GM23248 (cell line): ENCODE measurements at regions not wholly inside any gene's neighbourhood (a gene's known extent, or its start where the extent isn't known, plus 50 kb on each side); places are given as distances from the start of the nearest gene placed in this dataset.

ENCODE experiments used
- DNase-seq: peaks from one replicate; pipeline ENCODE4 v3.0.0-alpha.2; 2015
- H2AFZ ChIP-seq: fragments of 200-600 bp; sonication (generic); 2 replicates; pipeline ENCODE4 v1.6.1; 2016; ENCODE audit warnings: antibody characterized with exemption
- H3F3A ChIP-seq: fragments of 200-600 bp; sonication (generic); 2 replicates; pipeline ENCODE4 v1.6.1; 2016; ENCODE audit warnings: mild to moderate bottlenecking, antibody characterized with exemption, mixed run types; ENCODE audit not compliant: insufficient read depth
- H3K27ac ChIP-seq: fragments of 200-600 bp; sonication (generic); 2 replicates; pipeline ENCODE4 v1.5.1; 2016; ENCODE audit warnings: mild to moderate bottlenecking
- H3K27me3 ChIP-seq: fragments of 200-600 bp; sonication (generic); replicated peaks from 2 replicates; pipeline ENCODE4 v1.6.1; 2016; ENCODE audit warnings: mild to moderate bottlenecking; ENCODE audit not compliant: insufficient read depth
- H3K36me3 ChIP-seq: fragments of 200-600 bp; sonication (generic); 2 replicates; pipeline ENCODE4 v1.6.1; 2016; ENCODE audit warnings: low read depth, mild to moderate bottlenecking
- H3K4me1 ChIP-seq: fragments of 200-600 bp; sonication (generic); 2 replicates; pipeline ENCODE4 v1.6.1; 2016; ENCODE audit warnings: mild to moderate bottlenecking; ENCODE audit not compliant: insufficient read depth
- H3K4me2 ChIP-seq: fragments of 200-600 bp; sonication (generic); one replicate; pipeline ENCODE4 v1.6.1; 2016; ENCODE audit warnings: mild to moderate bottlenecking; ENCODE audit not compliant: unreplicated experiment
- H3K4me3 ChIP-seq: fragments of 200-600 bp; sonication (generic); 2 replicates; pipeline ENCODE4 v1.5.1; 2016; ENCODE audit warnings: mild to moderate bottlenecking
- H3K79me2 ChIP-seq: fragments of 200-600 bp; sonication (generic); 2 replicates; pipeline ENCODE4 v1.6.1; 2016; ENCODE audit warnings: mild to moderate bottlenecking; ENCODE audit not compliant: insufficient read depth
- H3K9ac ChIP-seq: fragments of 200-600 bp; sonication (generic); 2 replicates; pipeline ENCODE4 v1.6.1; 2016; ENCODE audit warnings: mild to moderate bottlenecking
- H3K9me2 ChIP-seq: fragments of 200-600 bp; sonication (generic); 2 replicates; pipeline ENCODE4 v1.6.1; 2016; ENCODE audit warnings: mixed run types, mild to moderate bottlenecking, moderate library complexity; ENCODE audit not compliant: insufficient read depth
- H3K9me3 ChIP-seq: fragments of 200-600 bp; sonication (generic); one replicate; pipeline ENCODE4 v1.6.1; 2017; ENCODE audit warnings: low read depth
- H4K20me1 ChIP-seq: fragments of 200-600 bp; sonication (generic); 2 replicates; pipeline ENCODE4 v1.6.0; 2016; ENCODE audit not compliant: insufficient read depth
- EZH2 ChIP-seq: fragments of 200-600 bp; sonication (generic); IDR thresholded peaks from 2 replicates; pipeline ENCODE4 v1.6.1; 2018; ENCODE audit warnings: antibody characterized with exemption, mild to moderate bottlenecking; ENCODE audit not compliant: insufficient read depth, poor library complexity, severe bottlenecking
- EZH2phosphoT487 ChIP-seq: fragments of 200-600 bp; sonication (generic); IDR thresholded peaks from 2 replicates; pipeline ENCODE4 v1.6.1; 2018; ENCODE audit warnings: antibody characterized with exemption, moderate library complexity, mild to moderate bottlenecking, low read depth; ENCODE audit not compliant: insufficient read depth
- WGBS, 2 experiments: methylation state at CpG; one replicate each; pipeline ENCODE4 v1.1.6; 2015 to 2017; ENCODE audit warnings: low lambda C conversion rate in 2 of 2, low coverage in 1 of 2; ENCODE audit errors: missing lambda C conversion rate in 2 of 2; 5-methylcytosine and 5-hydroxymethylcytosine counted together
- in situ Hi-C: fragments of 300-500 bp; cut with MboI; formaldehyde crosslinking; loops from 2 replicates; pipeline ENCODE4 v1.15.0; 2020

DNA sequence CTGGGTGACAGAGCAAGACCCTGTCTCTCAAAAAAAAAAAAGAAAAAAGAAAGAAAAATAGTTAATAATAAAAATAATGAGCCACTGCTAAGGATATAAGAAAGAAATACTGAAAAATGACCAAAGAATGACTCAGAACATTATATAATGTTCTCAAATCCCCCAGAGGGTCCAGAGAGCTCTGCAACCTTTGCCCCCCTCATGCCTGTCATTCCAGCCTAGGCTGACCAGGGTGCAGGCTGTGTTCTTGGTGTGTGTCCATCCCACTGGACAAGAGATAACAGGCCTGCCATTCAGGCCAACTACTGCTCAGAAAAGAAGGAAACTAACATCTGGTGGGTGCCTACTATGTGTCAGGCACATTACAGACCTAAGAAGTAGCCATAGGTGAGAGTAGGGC is 72.7 kb upstream of the EDNRA start:
- no peak overlapping the region for H3K27ac ChIP-seq
- H2AFZ ChIP-seq = no peak overlapping the region
- H3K27me3 ChIP-seq = no peaks in the 10 kb centered on the region
- H3K4me1 ChIP-seq = no peaks in the 10 kb centered on the region
- no peaks in the 10 kb centered on the region for H3F3A ChIP-seq
- H3K4me2 ChIP-seq = no peak overlapping the region
- no peaks in the 10 kb centered on the region for H3K9me3 ChIP-seq
- no peaks in the 10 kb centered on the region for H4K20me1 ChIP-seq
- no peak for DNase-seq
- no peak overlapping the region for H3K4me3 ChIP-seq
- in situ Hi-C loops = no loop called here
- H3K9ac ChIP-seq = no peak overlapping the region
- no peaks in the 10 kb centered on the region for H3K79me2 ChIP-seq
- no peaks in the 10 kb centered on the region for H3K9me2 ChIP-seq
- H3K36me3 ChIP-seq = no peaks in the 10 kb centered on the region
- TF ChIP-seq EZH2 (no peak), EZH2phosphoT487 (no peak)

DNA sequence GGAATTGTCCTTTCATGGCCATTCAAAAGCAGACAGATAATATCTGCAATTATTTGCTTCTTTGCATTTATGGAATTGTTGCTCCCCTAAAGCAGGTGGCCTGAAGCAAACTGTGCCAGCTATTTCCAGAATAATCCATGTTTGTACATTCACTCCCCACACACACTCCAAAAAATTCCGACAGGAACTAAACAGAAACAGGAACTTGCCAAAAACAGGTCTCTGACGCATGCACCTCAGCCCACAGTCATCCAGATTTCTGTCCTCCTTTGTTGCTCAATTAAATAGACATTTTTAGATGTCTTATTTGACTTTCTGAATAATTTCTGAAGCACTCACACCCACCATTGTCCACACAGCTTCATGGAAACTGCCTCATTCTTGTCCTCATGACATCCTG is 71.5 kb upstream of the EDNRA start:
- no peaks in the 10 kb centered on the region for H4K20me1 ChIP-seq
- H3F3A ChIP-seq = no peaks in the 10 kb centered on the region
- no peak overlapping the region for H3K9ac ChIP-seq
- H3K4me2 ChIP-seq = no peak overlapping the region
- no peak overlapping the region for H2AFZ ChIP-seq
- no peaks in the 10 kb centered on the region for H3K36me3 ChIP-seq
- H3K9me3 ChIP-seq = no peaks in the 10 kb centered on the region
- WGBS, 2 experiments = 50 to 62% methylated on average over 2 of the region's 2 CpGs
- in situ Hi-C loops = no loop called here
- H3K9me2 ChIP-seq = no peaks in the 10 kb centered on the region
- TF ChIP-seq EZH2 (no peak), EZH2phosphoT487 (no peak)
- no peak for DNase-seq
- no peaks in the 10 kb centered on the region for H3K27me3 ChIP-seq
- H3K4me3 ChIP-seq = no peak overlapping the region
- H3K4me1 ChIP-seq = no peaks in the 10 kb centered on the region
- H3K27ac ChIP-seq = no peak overlapping the region
- no peaks in the 10 kb centered on the region for H3K79me2 ChIP-seq

DNA sequence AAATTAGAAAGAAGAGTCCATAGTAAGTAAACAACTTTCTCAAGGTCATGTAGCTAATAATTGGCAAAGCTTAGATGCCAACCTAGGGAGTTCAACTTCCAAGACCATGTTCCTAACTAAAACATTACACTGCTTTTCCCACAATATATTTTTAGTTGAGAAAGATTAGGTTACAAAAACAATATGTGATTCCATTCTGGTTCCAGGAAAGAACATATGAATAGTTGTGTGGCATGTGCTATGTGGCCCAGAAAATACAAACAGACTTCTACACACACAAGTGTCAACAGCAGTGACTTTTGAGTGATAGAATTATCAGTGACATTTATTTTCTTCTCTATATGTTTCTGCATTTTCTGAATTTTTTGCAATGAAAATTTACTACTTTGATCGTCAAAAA is 62.7 kb upstream of the EDNRA start:
- DNase-seq = no peak
- no peak overlapping the region for H3K4me3 ChIP-seq
- in situ Hi-C loops = no loop called here
- H3K9ac ChIP-seq = no peak overlapping the region
- H3K4me1 ChIP-seq = no peaks in the 10 kb centered on the region
- no peak overlapping the region for H3K4me2 ChIP-seq
- no peaks in the 10 kb centered on the region for H3K9me3 ChIP-seq
- no peaks in the 10 kb centered on the region for H3K9me2 ChIP-seq
- 0% methylated on average over 1 of the region's 1 CpG for WGBS, 2 experiments
- H2AFZ ChIP-seq = no peak overlapping the region
- no peak for TF ChIP-seq EZH2phosphoT487
- TF ChIP-seq EZH2 = no peak
- H3K79me2 ChIP-seq = no peaks in the 10 kb centered on the region
- H3K27ac ChIP-seq = no peak overlapping the region
- H3K27me3 ChIP-seq = no peaks in the 10 kb centered on the region; the same call in 1 of the 2 replicates
- H4K20me1 ChIP-seq = no peaks in the 10 kb centered on the region
- no peaks in the 10 kb centered on the region for H3K36me3 ChIP-seq
- H3F3A ChIP-seq = no peaks in the 10 kb centered on the region

DNA sequence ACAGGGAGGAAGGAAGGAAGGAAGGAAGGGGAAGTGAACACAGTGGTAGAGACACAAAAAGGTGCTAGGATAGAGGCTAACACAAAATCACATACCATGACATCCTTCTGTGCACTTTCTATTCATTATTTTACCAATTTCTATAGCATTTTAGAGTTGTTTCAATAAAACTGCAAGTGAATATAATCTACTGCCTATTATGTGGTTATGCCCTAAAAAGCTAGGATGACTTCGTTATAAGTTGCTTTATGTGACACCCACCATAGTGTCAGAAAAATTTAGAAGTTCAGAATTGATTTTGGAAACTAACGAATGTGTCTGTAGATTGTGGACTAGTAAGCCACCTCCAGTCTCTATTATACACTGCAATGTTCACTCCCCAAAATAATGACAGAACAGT is 59.4 kb upstream of the EDNRA start:
- H3K27ac ChIP-seq = no peak overlapping the region
- H3K79me2 ChIP-seq = no peaks in the 10 kb centered on the region
- in situ Hi-C loops = no loop called here
- H3F3A ChIP-seq = no peaks in the 10 kb centered on the region
- 33 to 43% methylated on average over 2 of the region's 2 CpGs for WGBS, 2 experiments
- no peaks in the 10 kb centered on the region for H3K9me2 ChIP-seq
- no peak overlapping the region for H2AFZ ChIP-seq
- no peak for DNase-seq
- no peak overlapping the region for H3K9ac ChIP-seq
- TF ChIP-seq EZH2 (no peak), EZH2phosphoT487 (no peak)
- no peaks in the 10 kb centered on the region for H3K9me3 ChIP-seq
- H3K4me3 ChIP-seq = no peak overlapping the region
- no peaks in the 10 kb centered on the region for H3K4me1 ChIP-seq
- H4K20me1 ChIP-seq = no peaks in the 10 kb centered on the region
- no peak overlapping the region for H3K4me2 ChIP-seq
- H3K27me3 ChIP-seq = no peaks in the 10 kb centered on the region; the same call in none of the 2 replicates
- H3K36me3 ChIP-seq = no peaks in the 10 kb centered on the region

DNA sequence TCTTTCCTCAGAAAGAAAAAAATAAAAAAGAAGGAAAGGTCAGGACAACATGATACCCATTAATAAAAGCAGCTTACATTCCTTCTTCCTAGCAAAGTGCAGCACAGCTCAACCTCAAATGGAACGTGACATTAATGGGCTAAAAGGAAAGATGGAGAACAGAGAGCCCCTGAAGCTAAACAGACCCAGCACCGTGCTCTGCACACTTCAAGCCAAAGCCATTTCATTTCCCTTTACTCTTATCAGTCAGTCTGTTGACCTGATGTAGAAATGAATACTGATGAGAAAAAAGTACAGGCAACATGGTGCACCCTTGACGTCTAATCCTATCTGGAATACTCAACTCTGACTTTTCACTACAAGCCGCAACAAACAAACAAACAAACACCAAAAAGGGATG is 57.7 kb upstream of the EDNRA start:
- Histone ChIP-seq H3K4me3 (no peak overlapping the region), H3K27me3 (no peaks in the 10 kb centered on the region; the same call in none of the 2 replicates), H3K36me3 (no peaks in the 10 kb centered on the region), H3K27ac (no peak overlapping the region), H3K4me1 (no peaks in the 10 kb centered on the region), H2AFZ (no peak overlapping the region), H3F3A (no peaks in the 10 kb centered on the region), H3K9me3 (no peaks in the 10 kb centered on the region), H3K9ac (no peak overlapping the region), H4K20me1 (no peaks in the 10 kb centered on the region), H3K4me2 (no peak overlapping the region), H3K79me2 (no peaks in the 10 kb centered on the region), H3K9me2 (no peaks in the 10 kb centered on the region)
- TF ChIP-seq EZH2 (no peak), EZH2phosphoT487 (no peak)
- no peak for DNase-seq
- 44 to 49% methylated on average over 4 of the region's 4 CpGs for WGBS, 2 experiments
- in situ Hi-C loops = no loop called here
